ENCODE measurements at regions not wholly inside any gene's neighbourhood (a gene's known extent, or its start where the extent isn't known, plus 50 kb on each side); places are given as distances from the start of the nearest gene placed in this dataset.

GRCh38 chr10:33387720-33388119 lies 53.3 kb upstream of the NRP1 start:
- peaks cover 0 to 13% (median 0%) of the 10 kb centered on the region in 5 experiments for H3K27me3 ChIP-seq (replicated peaks in 2 of 5; ENCODE audit: control insufficient read depth in 4 of 5, insufficient read depth in 5 of 5, low read length in 4 of 5)
- ChIA-PET CTCF (no interaction called here), POLR2A (no interaction called here)

GRCh38 chr10:33386926-33387325 lies 52.5 kb upstream of the NRP1 start:
- ChIA-PET POLR2A (no interaction called here), CTCF (no interaction called here)
- no CpG with 5 or more reads among the region's 2 CpGs for WGBS (ENCODE audit: insufficient coverage)
- H3K4me3 ChIP-seq (ENCODE audit: control insufficient read depth in 1 of 7, extremely low read depth in 1 of 7, insufficient read depth in 4 of 7, low read depth in 2 of 7, low read length in 6 of 7), result no peak overlapping the region
- no peak overlapping the region for H3K27ac ChIP-seq (ENCODE audit: insufficient read depth in 1 of 2, low read depth in 1 of 2, low read length in 2 of 2, poor library complexity in 1 of 2, severe bottlenecking in 2 of 2)
- H3K4me1 ChIP-seq (ENCODE audit: control extremely low read depth in 1 of 4, control insufficient read depth in 4 of 4, insufficient read depth in 4 of 4, low read length in 3 of 4), result no peaks in the 10 kb centered on the region
- H3K27me3 ChIP-seq (replicated peaks in 2 of 5; ENCODE audit: control insufficient read depth in 4 of 5, insufficient read depth in 5 of 5, low read length in 4 of 5), result peaks cover 0 to 9% (median 0%) of the 10 kb centered on the region in 5 experiments
- H3K36me3 ChIP-seq (ENCODE audit: control insufficient read depth in 4 of 4, insufficient read depth in 4 of 4, low read length in 3 of 4), result no peaks in the 10 kb centered on the region
- DNase-seq, result no peak
- H3K9me3 ChIP-seq (ENCODE audit: control extremely low read depth in 1 of 5, control insufficient read depth in 4 of 5, insufficient read depth in 2 of 5, low read depth in 1 of 5, low read length in 4 of 5), result no peaks in the 10 kb centered on the region

More at GRCh38 chr10:33387720-33388119, 53.3 kb upstream of the NRP1 start:
- H3K9me3 ChIP-seq (ENCODE audit: control extremely low read depth in 1 of 5, control insufficient read depth in 4 of 5, insufficient read depth in 2 of 5, low read depth in 1 of 5, low read length in 4 of 5), result no peaks in the 10 kb centered on the region
- no peaks in the 10 kb centered on the region for H3K4me1 ChIP-seq (ENCODE audit: control extremely low read depth in 1 of 4, control insufficient read depth in 4 of 4, insufficient read depth in 4 of 4, low read length in 3 of 4)
- no peak overlapping the region for H3K4me3 ChIP-seq (ENCODE audit: control insufficient read depth in 1 of 7, extremely low read depth in 1 of 7, insufficient read depth in 4 of 7, low read depth in 2 of 7, low read length in 6 of 7)
- no CpG with 5 or more reads among the region's 5 CpGs for WGBS (ENCODE audit: insufficient coverage)
- H3K27ac ChIP-seq (ENCODE audit: insufficient read depth in 1 of 2, low read depth in 1 of 2, low read length in 2 of 2, poor library complexity in 1 of 2, severe bottlenecking in 2 of 2), result no peak overlapping the region
- no peak for DNase-seq
- H3K36me3 ChIP-seq (ENCODE audit: control insufficient read depth in 4 of 4, insufficient read depth in 4 of 4, low read length in 3 of 4), result no peaks in the 10 kb centered on the region

GRCh38 chr10:33385686-33386085 lies 51.2 kb upstream of the NRP1 start:
- DNase-seq, result no peak
- no peaks in the 10 kb centered on the region for H3K36me3 ChIP-seq (ENCODE audit: control insufficient read depth in 4 of 4, insufficient read depth in 4 of 4, low read length in 3 of 4)
- H3K4me1 ChIP-seq (ENCODE audit: control extremely low read depth in 1 of 4, control insufficient read depth in 4 of 4, insufficient read depth in 4 of 4, low read length in 3 of 4), result no peaks in the 10 kb centered on the region
- ChIA-PET POLR2A (no interaction called here), CTCF (interaction anchor here (0.9 to 1.2 kb wide), 2 partner anchors 13 to 53 kb away, joined by 3 to 4 read pairs; no protein-coding TSS in a partner anchor)
- H3K4me3 ChIP-seq (ENCODE audit: control insufficient read depth in 1 of 7, extremely low read depth in 1 of 7, insufficient read depth in 4 of 7, low read depth in 2 of 7, low read length in 6 of 7), result no peak overlapping the region
- peaks cover 0 to 8% (median 0%) of the 10 kb centered on the region in 5 experiments for H3K27me3 ChIP-seq (replicated peaks in 2 of 5; ENCODE audit: control insufficient read depth in 4 of 5, insufficient read depth in 5 of 5, low read length in 4 of 5)
- H3K9me3 ChIP-seq (ENCODE audit: control extremely low read depth in 1 of 5, control insufficient read depth in 4 of 5, insufficient read depth in 2 of 5, low read depth in 1 of 5, low read length in 4 of 5), result no peaks in the 10 kb centered on the region
- no peak overlapping the region for H3K27ac ChIP-seq (ENCODE audit: insufficient read depth in 1 of 2, low read depth in 1 of 2, low read length in 2 of 2, poor library complexity in 1 of 2, severe bottlenecking in 2 of 2)
- WGBS (ENCODE audit: insufficient coverage), result 100% methylated on average over 2 of the region's 2 CpGs

- 92% methylated on average over 3 of the region's 5 CpGs for WGBS (ENCODE audit: insufficient coverage)
- CTCF ChIA-PET, result interaction anchor here (1.1 to 1.2 kb wide), 2 partner anchors 11 to 52 kb away, joined by 3 to 4 read pairs; no protein-coding TSS in a partner anchor
- Histone ChIP-seq H3K4me1 (ENCODE audit: control extremely low read depth in 1 of 4, control insufficient read depth in 4 of 4, insufficient read depth in 4 of 4, low read length in 3 of 4) (no peaks in the 10 kb centered on the region), H3K27ac (ENCODE audit: insufficient read depth in 1 of 2, low read depth in 1 of 2, low read length in 2 of 2, poor library complexity in 1 of 2, severe bottlenecking in 2 of 2) (no peak overlapping the region), H3K27me3 (replicated peaks in 2 of 5; ENCODE audit: control insufficient read depth in 4 of 5, insufficient read depth in 5 of 5, low read length in 4 of 5) (peaks cover 0 to 5% (median 0%) of the 10 kb centered on the region in 5 experiments), H3K36me3 (ENCODE audit: control insufficient read depth in 4 of 4, insufficient read depth in 4 of 4, low read length in 3 of 4) (no peaks in the 10 kb centered on the region), H3K9me3 (ENCODE audit: control extremely low read depth in 1 of 5, control insufficient read depth in 4 of 5, insufficient read depth in 2 of 5, low read depth in 1 of 5, low read length in 4 of 5) (no peaks in the 10 kb centered on the region), H3K4me3 (ENCODE audit: control insufficient read depth in 1 of 7, extremely low read depth in 1 of 7, insufficient read depth in 4 of 7, low read depth in 2 of 7, low read length in 6 of 7) (no peak overlapping the region)
- DNase-seq, result no peak
- POLR2A ChIA-PET, result no interaction called here
Measured at GRCh38 chr10:33385015-33385414, 50.5 kb upstream of the NRP1 start.

Data from common myeloid progenitor, CD34-positive (primary cell).